ENCODE measurements at regions not wholly inside any gene's neighbourhood (a gene's known extent, or its start where the extent isn't known, plus 50 kb on each side); places are given as distances from the start of the nearest gene placed in this dataset.
"Not testable (repeated sequence)": the region's sequence is repeated elsewhere in the genome, so short reads cannot be mapped to it uniquely, and the experiment has no call there.

- Mint-ChIP-seq H3K27ac (no peak overlapping the region), H3K4me3 (no peak overlapping the region), H3K9me3 (peaks cover 10% of the 10 kb centered on the region), H3K4me1 (no peaks in the 10 kb centered on the region), H3K27me3 (no peaks in the 10 kb centered on the region), H3K36me3 (no peaks in the 10 kb centered on the region)
Observed at GRCh38 chr11:98365941-98366340, 654.8 kb upstream of the CNTN5 start.

GRCh38 chr11:98390391-98390790 lies 630.4 kb upstream of the CNTN5 start:
- H3K4me3 Mint-ChIP-seq, result no peak overlapping the region
- H3K27ac Mint-ChIP-seq, result no peak overlapping the region
- H3K27me3 Mint-ChIP-seq, result no peaks in the 10 kb centered on the region
- no peaks in the 10 kb centered on the region for H3K4me1 Mint-ChIP-seq
- peaks cover 3% of the 10 kb centered on the region for H3K9me3 Mint-ChIP-seq
- no peaks in the 10 kb centered on the region for H3K36me3 Mint-ChIP-seq

DNA sequence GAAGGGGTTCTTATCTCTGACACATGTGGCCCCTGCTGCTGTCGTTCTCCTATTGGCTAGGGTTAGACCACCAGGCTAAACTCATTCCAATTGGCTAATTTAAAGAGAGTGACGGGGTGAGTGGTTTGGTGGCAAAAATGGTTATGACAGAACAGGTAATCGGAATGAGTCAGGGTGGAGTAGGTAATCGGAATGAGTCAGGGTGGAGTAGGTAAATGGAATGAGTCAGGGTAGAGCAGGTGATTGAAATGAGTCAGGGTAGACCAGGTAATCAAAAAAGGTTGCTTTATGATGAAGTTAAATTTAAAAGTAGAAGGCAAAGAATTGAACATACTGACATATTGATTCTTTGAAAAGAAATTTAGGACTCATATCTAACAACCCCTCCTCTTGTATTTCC lies 626.2 kb upstream of the CNTN5 start:
- H3K9me3 Mint-ChIP-seq, H3K27me3 Mint-ChIP-seq, H3K4me1 Mint-ChIP-seq, H3K36me3 Mint-ChIP-seq, H3K27ac Mint-ChIP-seq, H3K4me3 Mint-ChIP-seq: not testable (repeated sequence)

DNA sequence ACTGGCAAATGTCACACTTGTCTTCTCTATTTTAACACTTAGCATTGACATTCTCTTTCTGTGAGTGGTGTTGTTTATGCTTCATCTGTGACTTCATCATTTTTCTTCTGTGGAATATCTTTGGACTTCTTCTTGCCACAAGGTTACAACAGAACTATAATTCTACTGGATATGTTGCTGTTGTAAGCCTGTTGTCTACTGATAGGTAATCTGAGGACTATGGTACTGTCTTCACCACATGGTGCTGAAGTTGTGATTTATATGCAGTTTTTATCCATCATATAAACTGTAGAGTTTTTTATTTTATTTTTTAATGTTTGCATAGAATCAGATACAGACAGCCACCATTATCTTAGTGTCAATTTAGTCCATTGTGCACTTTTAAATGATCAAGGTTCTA lies 622.2 kb upstream of the CNTN5 start:
- H3K9me3 Mint-ChIP-seq, result peaks cover 5% of the 10 kb centered on the region
- no peaks in the 10 kb centered on the region for H3K4me1 Mint-ChIP-seq
- H3K4me3 Mint-ChIP-seq, result no peak overlapping the region
- H3K36me3 Mint-ChIP-seq, result no peaks in the 10 kb centered on the region
- no peaks in the 10 kb centered on the region for H3K27me3 Mint-ChIP-seq
- no peak overlapping the region for H3K27ac Mint-ChIP-seq

GRCh38 chr11:98409069-98409468 lies 611.7 kb upstream of the CNTN5 start:
- Mint-ChIP-seq H3K4me1 (no peaks in the 10 kb centered on the region), H3K27me3 (no peaks in the 10 kb centered on the region), H3K36me3 (no peaks in the 10 kb centered on the region), H3K27ac (no peak overlapping the region), H3K4me3 (no peak overlapping the region), H3K9me3 (no peaks in the 10 kb centered on the region)

DNA sequence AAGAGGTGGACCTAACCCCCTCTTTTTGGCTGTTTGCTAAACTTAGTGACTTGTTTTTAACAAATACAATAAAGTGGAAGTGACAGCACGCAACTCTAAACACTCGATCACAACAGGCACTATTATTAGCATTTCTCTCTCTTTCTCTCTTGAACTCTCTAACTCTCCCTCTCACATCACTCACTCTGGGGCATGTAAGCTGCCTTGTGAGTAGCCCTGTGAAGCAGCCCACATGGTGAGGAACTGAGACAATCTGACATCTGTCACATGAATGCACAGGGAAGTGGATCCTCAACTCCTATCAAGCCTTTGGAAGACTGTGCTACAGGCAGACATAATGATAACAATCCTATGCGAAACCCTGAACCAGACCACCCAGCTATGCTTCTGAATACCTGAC lies 609.0 kb upstream of the CNTN5 start:
- H3K9me3 Mint-ChIP-seq, result no peaks in the 10 kb centered on the region
- H3K27me3 Mint-ChIP-seq, result no peaks in the 10 kb centered on the region
- H3K27ac Mint-ChIP-seq, result no peak overlapping the region
- no peaks in the 10 kb centered on the region for H3K4me1 Mint-ChIP-seq
- H3K36me3 Mint-ChIP-seq, result no peaks in the 10 kb centered on the region
- no peak overlapping the region for H3K4me3 Mint-ChIP-seq

DNA sequence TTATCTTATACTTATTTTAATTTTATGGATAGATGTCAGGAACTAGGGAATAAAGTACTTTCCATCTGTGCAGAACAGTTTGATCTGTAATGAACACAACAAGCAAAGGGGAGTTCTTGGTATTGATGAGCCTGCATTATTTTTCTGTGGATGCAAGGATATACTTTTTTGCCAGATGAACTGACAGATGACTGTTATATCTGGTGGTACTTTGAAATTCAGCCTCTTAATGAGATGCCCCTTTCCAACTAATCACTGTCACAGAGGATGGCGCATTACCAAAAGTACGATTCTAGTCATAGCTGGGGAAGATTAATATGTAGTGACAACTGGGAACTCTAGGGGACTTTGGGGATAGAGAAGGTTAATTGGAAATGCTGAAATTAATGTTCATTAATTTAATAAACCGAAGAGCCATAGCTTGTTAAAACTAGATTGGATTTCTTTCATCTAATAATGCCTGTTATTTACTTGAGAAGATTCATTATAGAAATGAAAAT lies 603.4 kb upstream of the CNTN5 start:
- Mint-ChIP-seq H3K4me3 (no peak overlapping the region), H3K9me3 (no peaks in the 10 kb centered on the region), H3K27me3 (no peaks in the 10 kb centered on the region), H3K36me3 (no peaks in the 10 kb centered on the region), H3K4me1 (no peaks in the 10 kb centered on the region), H3K27ac (no peak overlapping the region)

- Mint-ChIP-seq H3K9me3 (peaks cover 12% of the 10 kb centered on the region), H3K4me3 (no peak overlapping the region), H3K4me1 (no peaks in the 10 kb centered on the region), H3K27me3 (no peaks in the 10 kb centered on the region), H3K27ac (no peak overlapping the region), H3K36me3 (no peaks in the 10 kb centered on the region)
Observed at GRCh38 chr11:98423933-98424332, 596.8 kb upstream of the CNTN5 start.

DNA sequence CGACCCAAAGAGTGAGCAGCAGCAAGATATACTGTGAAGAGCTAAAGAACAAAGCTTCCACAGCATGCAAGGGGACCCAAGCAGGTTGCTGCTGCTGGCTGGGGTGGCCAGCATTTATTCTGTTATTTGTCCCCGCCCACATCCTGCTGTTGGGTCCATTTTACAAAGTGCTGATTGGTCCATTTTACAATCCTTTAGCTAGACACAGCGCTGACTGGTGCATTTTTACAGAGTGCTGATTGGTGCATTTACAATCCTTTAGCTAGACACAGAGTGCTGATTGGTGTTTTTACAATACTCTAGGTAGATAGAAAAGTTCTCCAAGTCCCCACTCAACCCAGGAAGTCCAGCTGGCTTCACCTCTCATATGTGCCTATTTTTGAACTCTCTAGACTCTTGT lies 596.0 kb upstream of the CNTN5 start:
- not testable (repeated sequence) for H3K27ac Mint-ChIP-seq, H3K4me1 Mint-ChIP-seq, H3K4me3 Mint-ChIP-seq, H3K36me3 Mint-ChIP-seq, H3K27me3 Mint-ChIP-seq
- H3K9me3 Mint-ChIP-seq, result peaks cover 12% of the 10 kb centered on the region

GRCh38 chr11:98431463-98432359 lies 589.0 kb upstream of the CNTN5 start:
- H3K4me1 Mint-ChIP-seq, result no peaks in the 10 kb centered on the region
- H3K27ac Mint-ChIP-seq, result no peak overlapping the region
- H3K27me3 Mint-ChIP-seq, result no peaks in the 10 kb centered on the region
- H3K4me3 Mint-ChIP-seq, result no peak overlapping the region
- H3K36me3 Mint-ChIP-seq, result no peaks in the 10 kb centered on the region
- H3K9me3 Mint-ChIP-seq, result peaks cover 11% of the 10 kb centered on the region

DNA sequence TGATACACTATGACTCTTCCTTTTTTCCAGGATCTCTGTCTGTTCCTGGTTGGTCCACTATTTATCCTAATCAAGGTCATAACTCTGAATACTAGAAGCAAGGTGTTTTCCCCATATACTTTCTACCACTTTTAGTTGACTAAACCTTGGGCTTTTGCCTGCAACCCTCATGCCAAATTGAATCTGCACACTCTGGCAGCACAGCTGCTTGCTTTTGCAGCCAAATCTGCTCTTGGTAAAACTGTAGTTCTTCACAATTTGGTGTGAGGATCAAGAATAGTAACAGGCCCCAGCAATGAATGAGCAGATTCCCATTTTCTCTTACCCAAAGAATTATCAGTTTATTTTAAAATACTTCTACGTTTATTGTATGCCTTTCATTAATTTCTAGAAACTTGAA lies 586.5 kb upstream of the CNTN5 start:
- Mint-ChIP-seq H3K27me3 (no peaks in the 10 kb centered on the region), H3K4me1 (no peaks in the 10 kb centered on the region), H3K9me3 (peaks cover 11% of the 10 kb centered on the region), H3K4me3 (no peak overlapping the region), H3K27ac (no peak overlapping the region), H3K36me3 (no peaks in the 10 kb centered on the region)

DNA sequence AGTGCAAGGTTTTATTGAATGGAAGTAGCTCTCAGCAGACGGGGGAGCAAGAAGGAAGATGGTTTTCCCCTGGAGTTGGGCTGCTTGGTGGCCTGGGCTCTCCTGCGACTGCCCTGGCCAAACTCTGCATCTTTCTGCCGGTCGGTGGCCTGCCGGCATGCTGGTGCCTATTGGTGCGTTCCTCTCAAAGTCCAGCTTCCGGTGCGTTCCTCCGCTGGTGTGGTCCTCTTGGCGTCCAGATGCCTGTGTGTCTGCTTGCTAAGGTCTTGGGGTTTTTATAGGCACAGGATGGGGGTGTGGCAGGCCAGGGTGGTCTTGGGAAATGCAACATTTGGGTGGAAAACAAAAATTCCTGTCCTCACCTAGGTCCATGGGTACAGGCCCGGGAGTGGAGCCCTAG lies 567.4 kb upstream of the CNTN5 start:
- no peaks in the 10 kb centered on the region for H3K4me1 Mint-ChIP-seq
- peaks cover 11% of the 10 kb centered on the region for H3K9me3 Mint-ChIP-seq
- no peaks in the 10 kb centered on the region for H3K36me3 Mint-ChIP-seq
- H3K4me3 Mint-ChIP-seq, result no peak overlapping the region
- H3K27ac Mint-ChIP-seq, result no peak overlapping the region
- no peaks in the 10 kb centered on the region for H3K27me3 Mint-ChIP-seq

- Mint-ChIP-seq H3K27ac (no peak overlapping the region), H3K36me3 (no peaks in the 10 kb centered on the region), H3K27me3 (no peaks in the 10 kb centered on the region), H3K4me3 (no peak overlapping the region), H3K9me3 (peaks cover 11% of the 10 kb centered on the region), H3K4me1 (no peaks in the 10 kb centered on the region)
Observed at GRCh38 chr11:98455500-98456307, 565.0 kb upstream of the CNTN5 start.

DNA sequence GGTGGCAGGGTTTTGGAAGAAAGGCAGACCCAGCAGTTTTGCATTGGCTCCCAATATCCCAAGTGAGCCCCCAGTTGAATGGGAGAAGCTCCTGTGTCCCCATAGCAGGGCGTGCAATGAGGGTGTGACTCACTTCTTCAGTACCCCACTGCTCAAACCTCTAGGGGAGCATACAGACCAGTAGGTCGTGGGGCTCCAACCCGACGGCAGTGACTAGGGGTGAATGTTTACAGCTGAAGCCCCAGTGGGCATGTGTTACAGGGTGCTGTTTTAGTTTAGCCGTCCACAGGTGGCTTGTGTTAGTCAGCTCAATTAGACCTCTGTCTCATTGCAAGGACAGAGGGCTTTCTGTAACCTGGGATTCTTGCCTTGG lies 564.5 kb upstream of the CNTN5 start:
- no peaks in the 10 kb centered on the region for H3K27me3 Mint-ChIP-seq
- no peak overlapping the region for H3K4me3 Mint-ChIP-seq
- H3K36me3 Mint-ChIP-seq, result no peaks in the 10 kb centered on the region
- H3K4me1 Mint-ChIP-seq, result no peaks in the 10 kb centered on the region
- no peak overlapping the region for H3K27ac Mint-ChIP-seq
- H3K9me3 Mint-ChIP-seq, result peaks cover 11% of the 10 kb centered on the region

DNA sequence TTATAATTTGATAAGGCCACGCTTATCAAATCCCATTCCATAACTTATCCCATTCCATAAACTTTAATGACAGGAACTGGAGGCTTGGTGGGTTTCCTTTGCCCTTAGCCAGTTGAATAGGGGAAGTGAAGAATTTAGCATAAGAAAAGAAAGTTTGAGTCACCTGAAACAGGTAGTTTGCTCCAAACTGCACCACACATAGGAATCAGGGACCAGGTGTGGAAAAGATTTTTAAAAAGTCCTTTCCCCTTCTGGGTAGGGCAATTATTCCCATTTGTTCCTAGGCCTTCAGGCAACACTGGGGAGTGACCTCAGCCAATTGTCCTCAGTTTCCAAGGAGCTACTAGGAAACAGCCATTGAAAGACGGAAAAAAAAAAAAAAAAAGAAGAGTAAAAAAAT lies 525.7 kb upstream of the CNTN5 start:
- no peaks in the 10 kb centered on the region for H3K4me1 Mint-ChIP-seq

GRCh38 chr11:98495601-98496000 lies 525.1 kb upstream of the CNTN5 start:
- Mint-ChIP-seq H3K4me3 (no peak overlapping the region), H3K9me3 (no peaks in the 10 kb centered on the region), H3K27ac (no peak overlapping the region), H3K4me1 (no peaks in the 10 kb centered on the region), H3K27me3 (no peaks in the 10 kb centered on the region), H3K36me3 (no peaks in the 10 kb centered on the region)

More for the DNA sequence above, 525.7 kb upstream of the CNTN5 start:
- H3K36me3 Mint-ChIP-seq, result no peaks in the 10 kb centered on the region
- H3K27ac Mint-ChIP-seq, result no peak overlapping the region
- H3K27me3 Mint-ChIP-seq, result no peaks in the 10 kb centered on the region
- no peaks in the 10 kb centered on the region for H3K9me3 Mint-ChIP-seq
- no peak overlapping the region for H3K4me3 Mint-ChIP-seq

Data from activated naive CD4-positive, alpha-beta T cell treated with anti-CD3 and anti-CD28 coated beads, Interleukin-2, amount 50 U/mL, for 24 hours (primary cell).